Osteoblast (primary cell): ENCODE measurements at regions not wholly inside any gene's neighbourhood (a gene's known extent, or its start where the extent isn't known, plus 50 kb on each side); places are given as distances from the start of the nearest gene placed in this dataset.

Experiments
- DNase-seq: peaks from one replicate; pipeline ENCODE4 v3.0.0; 2011; ENCODE audit warnings: low spot score, mixed read lengths; ENCODE audit not compliant: insufficient read length; ENCODE audit errors: missing footprints
- H2AFZ ChIP-seq: 2 replicates; pipeline ENCODE4 v1.6.0; 2011; ENCODE audit warnings: mild to moderate bottlenecking, low read length
- H3K27ac ChIP-seq: 2 replicates; pipeline ENCODE4 v1.5.1; 2011; ENCODE audit warnings: mild to moderate bottlenecking, low read depth, low read length, moderate library complexity
- H3K27me3 ChIP-seq: 2 replicates; pipeline ENCODE4 v1.6.0; 2012; ENCODE audit warnings: mild to moderate bottlenecking, control low read depth, inconsistent platforms, low read length, moderate library complexity; ENCODE audit not compliant: insufficient read depth
- H3K36me3 ChIP-seq: 2 replicates; pipeline ENCODE4 v1.5.1; 2011; ENCODE audit warnings: mild to moderate bottlenecking, low read length, control low read depth, moderate library complexity; ENCODE audit not compliant: insufficient read depth
- H3K4me1 ChIP-seq: 2 replicates; pipeline ENCODE4 v1.5.1; 2011; ENCODE audit warnings: mild to moderate bottlenecking, low read length, control low read depth, moderate library complexity; ENCODE audit not compliant: insufficient read depth
- H3K4me2 ChIP-seq: 2 replicates; pipeline ENCODE4 v1.6.0; 2011; ENCODE audit warnings: mild to moderate bottlenecking, low read length; ENCODE audit not compliant: insufficient read depth
- H3K4me3 ChIP-seq: fragments of 200-600 bp; sonication (generic); 3 replicates; pipeline ENCODE4 v1.5.1; 2012; ENCODE audit warnings: mild to moderate bottlenecking, low read length, inconsistent platforms; ENCODE audit not compliant: insufficient read depth
- H3K79me2 ChIP-seq: 2 replicates; pipeline ENCODE4 v1.6.0; 2012; ENCODE audit warnings: mild to moderate bottlenecking, low read length, control low read depth, inconsistent platforms; ENCODE audit not compliant: insufficient read depth
- H3K9me3 ChIP-seq: 2 replicates; pipeline ENCODE4 v1.5.1; 2011; ENCODE audit warnings: low read depth, low read length, control low read depth
- H4K20me1 ChIP-seq: 2 replicates; pipeline ENCODE4 v1.6.0; 2012; ENCODE audit warnings: mild to moderate bottlenecking, low read length, control low read depth; ENCODE audit not compliant: insufficient read depth
- CTCF ChIP-seq: IDR thresholded peaks from 2 replicates; pipeline ENCODE4 v1.5.1; 2011; ENCODE audit warnings: mild to moderate bottlenecking, low read depth, low read length, moderate library complexity; ENCODE audit errors: extremely low read depth

DNA sequence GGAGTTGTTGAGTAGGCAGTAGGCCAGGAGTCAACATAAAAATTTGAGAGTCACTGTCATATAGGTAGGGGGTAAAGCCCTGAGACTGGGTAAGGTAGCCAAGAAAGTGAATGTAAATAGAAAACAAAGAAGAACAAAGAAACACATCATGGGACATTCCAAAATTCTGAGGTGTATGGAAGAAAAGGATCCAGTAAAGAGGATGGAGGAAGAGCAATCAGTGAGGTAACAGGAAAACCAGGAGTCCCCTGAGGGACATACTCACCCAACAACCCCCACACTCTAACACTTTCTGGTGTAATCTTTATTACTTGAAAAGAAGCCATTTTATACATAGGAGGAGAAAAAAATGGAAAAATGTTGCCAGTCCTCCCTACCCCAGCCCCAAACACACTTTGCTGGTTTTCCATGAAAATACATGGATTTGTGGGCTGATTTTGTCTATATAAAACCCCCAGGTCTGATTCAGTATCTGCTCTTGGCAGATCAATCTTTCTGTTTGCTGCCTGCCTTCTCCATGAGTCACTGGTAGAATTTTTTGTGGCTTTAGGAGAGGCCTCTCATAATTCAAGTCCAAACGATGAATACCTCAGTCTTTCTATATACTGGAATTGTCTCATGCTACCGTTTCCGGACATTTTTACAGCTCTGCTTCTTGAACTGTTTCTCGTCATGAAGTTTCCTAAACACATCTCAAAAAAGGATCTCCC lies 271.4 kb upstream of the MAN1A1 start:
- no peak for TF ChIP-seq CTCF
- Histone ChIP-seq H2AFZ (peak overlapping the region; percentile 33), H3K4me1 (peaks cover 13% of the 10 kb centered on the region), H3K79me2 (no peaks in the 10 kb centered on the region), H3K27ac (peak overlapping the region; percentile 90), H3K9me3 (no peaks in the 10 kb centered on the region), H3K36me3 (no peaks in the 10 kb centered on the region), H4K20me1 (no peaks in the 10 kb centered on the region), H3K4me3 (no peak overlapping the region), H3K27me3 (no peaks in the 10 kb centered on the region), H3K4me2 (peak overlapping the region; percentile 68)
- peak; percentile 29 for DNase-seq

GRCh38 chr6:119614138-119614537 lies 264.6 kb upstream of the MAN1A1 start:
- Histone ChIP-seq H3K4me1 (peaks cover 18% of the 10 kb centered on the region), H3K9me3 (no peaks in the 10 kb centered on the region), H4K20me1 (no peaks in the 10 kb centered on the region), H3K36me3 (no peaks in the 10 kb centered on the region), H3K4me3 (no peak overlapping the region), H3K4me2 (no peak overlapping the region), H3K27me3 (no peaks in the 10 kb centered on the region), H2AFZ (no peak overlapping the region), H3K27ac (no peak overlapping the region), H3K79me2 (no peaks in the 10 kb centered on the region)
- TF ChIP-seq CTCF: no peak
- DNase-seq: no peak

- Histone ChIP-seq H3K36me3 (no peaks in the 10 kb centered on the region), H3K4me1 (peaks cover 18% of the 10 kb centered on the region), H3K27me3 (no peaks in the 10 kb centered on the region), H4K20me1 (no peaks in the 10 kb centered on the region), H2AFZ (no peak overlapping the region), H3K4me3 (no peak overlapping the region), H3K9me3 (no peaks in the 10 kb centered on the region), H3K27ac (peak overlapping the region; percentile 10), H3K4me2 (no peak overlapping the region), H3K79me2 (no peaks in the 10 kb centered on the region)
- DNase-seq: peak; percentile 83
- TF ChIP-seq CTCF: no peak
These were observed 263.4 kb upstream of the MAN1A1 start for GRCh38 chr6:119612911-119613381.

DNA sequence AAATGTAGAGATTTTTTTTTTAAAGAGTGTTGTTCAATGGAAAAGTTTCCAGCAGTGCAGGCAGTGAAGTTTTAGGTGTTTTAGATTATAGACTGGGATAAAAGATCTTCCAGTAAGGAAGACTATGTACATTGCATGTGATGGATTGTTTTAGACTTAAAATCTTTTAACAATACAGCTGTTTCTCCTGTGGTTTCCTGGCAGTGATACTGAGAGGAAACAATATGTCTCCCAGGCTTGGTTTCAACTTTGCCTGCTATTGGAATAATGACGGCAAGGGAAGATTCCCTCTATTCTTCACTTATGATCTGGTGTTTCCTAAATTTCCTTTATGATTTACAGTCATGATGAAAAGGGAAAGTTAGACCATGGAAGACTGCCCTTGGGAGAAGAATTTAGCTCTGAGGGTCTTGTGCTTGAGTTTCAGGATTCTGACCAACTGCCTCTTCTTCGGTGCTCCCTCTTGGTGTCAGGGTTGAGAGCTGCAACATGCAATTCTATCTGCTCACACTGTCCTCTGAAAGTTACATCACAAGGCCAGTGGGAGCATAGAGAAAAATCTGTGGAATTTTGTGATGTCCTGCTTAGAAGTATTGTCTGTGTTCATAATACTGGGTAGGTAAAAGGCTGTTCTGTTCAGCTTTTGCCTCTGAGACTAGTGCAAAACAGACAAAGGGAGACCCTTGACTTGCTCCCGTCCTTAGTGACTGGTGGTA lies 262.8 kb upstream of the MAN1A1 start:
- H3K4me1 ChIP-seq: peaks cover 18% of the 10 kb centered on the region
- DNase-seq: no peak
- peak overlapping the region; percentile 10 for H3K27ac ChIP-seq
- H3K27me3 ChIP-seq: no peaks in the 10 kb centered on the region
- TF ChIP-seq CTCF: no peak
- H3K79me2 ChIP-seq: no peaks in the 10 kb centered on the region
- H3K4me2 ChIP-seq: no peak overlapping the region
- H3K9me3 ChIP-seq: no peaks in the 10 kb centered on the region
- H3K36me3 ChIP-seq: no peaks in the 10 kb centered on the region
- no peaks in the 10 kb centered on the region for H4K20me1 ChIP-seq
- H2AFZ ChIP-seq: no peak overlapping the region
- no peak overlapping the region for H3K4me3 ChIP-seq
